BJ (cell line): ENCODE measurements at regions not wholly inside any gene's neighbourhood (a gene's known extent, or its start where the extent isn't known, plus 50 kb on each side); places are given as distances from the start of the nearest gene placed in this dataset.

Experiments used
- CTCF ChIA-PET: fragments of 350-600 bp; formaldehyde crosslinking; extraction: SDS; loops from one replicate; lab custom pipeline; 2021; ENCODE audit warnings: antibody characterized with exemption, inconsistent platforms; lab: Yijun Ruan, JAX
- POLR2A ChIA-PET: fragments of 300-600 bp; sonication (Branson Sonifier 250); formaldehyde crosslinking; extraction: SDS; loops from one replicate; lab custom pipeline; 2021; ENCODE audit warnings: antibody characterized with exemption; lab: Charles Lee
- DNase-seq: peaks from one replicate; pipeline ENCODE4 v3.0.0-alpha.2; 2011; ENCODE audit warnings: low read depth
- H3K27me3 ChIP-seq: 2 replicates; pipeline ENCODE4 v1.6.0; 2011; ENCODE audit warnings: low read length; ENCODE audit not compliant: control insufficient read depth, insufficient read depth
- H3K36me3 ChIP-seq: 2 replicates; pipeline ENCODE4 v1.5.1; 2011; ENCODE audit warnings: low read length; ENCODE audit not compliant: control insufficient read depth, insufficient read depth
- H3K4me3 ChIP-seq: 2 replicates; pipeline ENCODE4 v1.5.1; 2011; ENCODE audit warnings: low read depth, mild to moderate bottlenecking, control low read depth, low read length
- CTCF ChIP-seq: IDR thresholded peaks from 2 replicates; pipeline ENCODE4 v1.5.1; 2011; ENCODE audit warnings: low read depth, mild to moderate bottlenecking, control low read depth, inconsistent platforms, low read length, moderate library complexity; ENCODE audit not compliant: insufficient read depth

- TF ChIP-seq CTCF, result no peak
- DNase-seq, result no peak
- Histone ChIP-seq H3K4me3 (no peak overlapping the region), H3K36me3 (no peaks in the 10 kb centered on the region), H3K27me3 (no peaks in the 10 kb centered on the region)
- ChIA-PET POLR2A (no interaction called here), CTCF (no interaction called here)
These were observed 226.0 kb upstream of the PTGER4 start for GRCh38 chr5:40453689-40454088.

GRCh38 chr5:40452874-40453624 is 226.7 kb upstream of the PTGER4 start:
- ChIA-PET POLR2A (no interaction called here), CTCF (no interaction called here)
- H3K36me3 ChIP-seq, result no peaks in the 10 kb centered on the region
- no peak for TF ChIP-seq CTCF
- no peak for DNase-seq
- no peaks in the 10 kb centered on the region for H3K27me3 ChIP-seq
- no peak overlapping the region for H3K4me3 ChIP-seq

DNA sequence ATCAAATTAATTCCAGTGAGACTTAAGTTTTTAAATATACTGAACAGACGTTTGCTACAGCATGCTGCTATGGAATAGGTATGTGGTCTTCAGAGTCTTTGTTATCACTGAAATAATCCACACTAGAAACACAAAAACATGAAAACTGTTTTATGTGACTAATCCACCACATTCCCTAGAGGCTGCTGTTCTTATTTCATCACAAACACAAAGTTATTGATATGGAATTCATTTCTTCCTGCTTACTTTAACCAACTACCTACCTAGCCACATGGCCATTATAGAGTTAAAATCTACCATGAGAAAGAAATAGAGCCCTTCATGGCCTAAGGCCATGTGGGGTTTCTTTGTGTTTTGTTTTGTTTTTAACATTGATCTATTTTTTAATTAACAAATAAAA is 232.3 kb upstream of the PTGER4 start:
- H3K4me3 ChIP-seq, result no peak overlapping the region
- no peak for TF ChIP-seq CTCF
- no peaks in the 10 kb centered on the region for H3K36me3 ChIP-seq
- no peaks in the 10 kb centered on the region for H3K27me3 ChIP-seq
- POLR2A ChIA-PET, result no interaction called here
- no peak for DNase-seq
- CTCF ChIA-PET, result interaction anchor here (0.6 kb wide), 1 partner anchor 1073 kb away, joined by 6 read pairs; no protein-coding TSS in a partner anchor

GRCh38 chr5:40446910-40447309 is 232.8 kb upstream of the PTGER4 start:
- ChIA-PET CTCF (no interaction called here), POLR2A (no interaction called here)
- Histone ChIP-seq H3K36me3 (no peaks in the 10 kb centered on the region), H3K27me3 (no peaks in the 10 kb centered on the region), H3K4me3 (no peak overlapping the region)
- TF ChIP-seq CTCF, result no peak
- no peak for DNase-seq

DNA sequence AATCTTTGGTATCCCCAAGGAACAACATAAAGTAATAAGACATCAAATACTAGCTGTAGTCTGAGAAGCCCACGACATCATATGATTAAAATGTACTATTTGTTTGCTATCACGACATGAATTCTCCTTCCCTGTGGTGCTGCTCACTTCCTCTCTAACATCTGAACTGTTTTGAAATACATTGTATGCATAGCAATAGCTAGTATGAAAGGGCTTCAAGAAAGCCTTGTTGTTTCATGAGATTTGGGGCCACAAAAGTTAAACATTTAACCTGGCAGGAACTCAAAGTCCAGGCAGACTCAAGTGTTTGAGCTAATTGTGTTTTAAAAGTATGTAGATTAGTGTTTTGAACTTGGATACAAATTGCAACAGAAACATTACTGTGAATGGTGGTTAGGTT is 237.4 kb upstream of the PTGER4 start:
- TF ChIP-seq CTCF, result no peak
- ChIA-PET POLR2A (no interaction called here), CTCF (no interaction called here)
- no peaks in the 10 kb centered on the region for H3K36me3 ChIP-seq
- no peaks in the 10 kb centered on the region for H3K27me3 ChIP-seq
- H3K4me3 ChIP-seq, result no peak overlapping the region
- DNase-seq, result no peak
